HG03045 (cell line): ENCODE measurements at regions not wholly inside any gene's neighbourhood (a gene's known extent, or its start where the extent isn't known, plus 50 kb on each side); places are given as distances from the start of the nearest gene placed in this dataset.
"Not testable (repeated sequence)": the region's sequence is repeated elsewhere in the genome, so short reads cannot be mapped to it uniquely, and the experiment has no call there.

Source experiments
- ATAC-seq: cut with Tn5 transposase; IDR thresholded peaks from one replicate; pipeline ENCODE4 v1.9.1; 2021; ENCODE audit warnings: mild to moderate bottlenecking, moderate library complexity; ENCODE audit not compliant: unreplicated experiment

DNA sequence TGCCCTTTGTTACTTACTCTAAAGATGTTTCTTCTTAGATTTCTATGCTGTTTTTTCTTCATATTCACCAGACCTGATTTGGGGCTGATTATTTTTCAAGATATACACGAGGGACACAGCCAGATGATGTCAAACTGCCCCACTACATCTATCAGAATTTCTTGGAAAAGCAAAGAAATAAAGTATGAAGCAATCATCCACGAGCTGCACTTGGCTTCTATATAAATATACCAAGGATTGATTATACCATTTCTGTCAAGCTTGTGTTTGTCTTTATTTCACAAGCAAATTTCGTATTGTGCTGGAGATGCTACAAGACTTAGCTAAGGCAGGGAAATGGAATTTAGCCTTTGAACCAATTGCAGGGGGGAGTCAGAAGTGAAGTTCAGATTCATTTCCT lies 715.1 kb upstream of the NR2F2 start:
- no peak for ATAC-seq

- no peak for ATAC-seq
Measured at GRCh38 chr15:95616306-95616705, 714.2 kb upstream of the NR2F2 start.

- no peak for ATAC-seq
Measured at GRCh38 chr15:95620934-95621579, 709.4 kb upstream of the NR2F2 start.

GRCh38 chr15:95622843-95623242 lies 707.7 kb upstream of the NR2F2 start:
- no peak for ATAC-seq

DNA sequence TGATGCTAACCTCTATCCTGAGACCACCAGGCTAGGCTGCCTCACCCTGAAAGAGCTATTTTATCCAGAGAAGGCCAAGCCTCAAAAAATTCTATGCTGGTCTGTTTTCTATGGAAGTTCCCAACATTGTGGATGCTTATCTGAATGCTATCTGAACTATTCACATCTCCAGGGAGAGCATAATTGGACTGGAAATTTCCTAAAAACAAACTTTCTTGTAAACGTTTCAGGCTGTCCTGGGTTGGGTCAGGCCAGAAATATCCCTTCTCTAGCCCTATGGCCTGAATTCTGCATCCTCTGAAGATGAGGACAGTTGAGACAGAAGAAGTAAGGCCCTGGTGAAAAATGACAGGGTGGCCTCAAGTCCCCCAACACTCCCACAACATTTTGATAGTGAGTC lies 706.4 kb upstream of the NR2F2 start:
- no peak for ATAC-seq

DNA sequence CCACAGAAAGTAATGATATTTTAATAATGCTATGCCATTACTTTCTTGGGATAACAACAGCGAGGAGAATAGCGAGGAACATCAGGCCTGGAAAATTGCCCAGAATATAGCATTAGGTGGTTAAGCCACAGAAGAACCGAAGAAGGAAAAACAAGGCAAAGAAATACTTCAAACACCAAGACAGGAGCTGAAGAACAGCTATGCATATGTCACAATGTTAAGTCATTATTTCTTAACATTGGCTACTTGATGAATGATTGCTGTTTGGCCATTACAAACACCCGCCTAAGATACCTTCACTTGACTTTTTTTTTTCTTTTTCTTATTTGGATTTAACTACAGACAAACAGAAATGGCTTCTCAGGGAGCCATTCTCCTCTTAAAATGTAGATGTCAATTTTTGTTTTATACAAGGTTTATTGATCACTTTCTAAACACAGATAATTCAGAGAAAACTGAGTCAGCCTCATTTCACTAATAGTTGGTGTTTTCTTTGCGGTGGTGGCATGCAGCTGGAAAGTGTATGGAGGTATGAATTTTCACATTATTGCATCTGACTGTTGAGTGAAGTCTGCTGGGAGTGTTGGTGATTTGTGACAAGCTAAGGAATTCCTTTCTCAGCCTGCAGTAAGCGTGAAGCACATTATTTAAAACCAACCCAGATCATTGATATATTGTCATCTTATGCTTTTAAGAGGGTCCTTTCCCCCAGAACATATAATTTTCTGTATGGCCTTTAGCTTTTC lies 705.7 kb upstream of the NR2F2 start:
- ATAC-seq = no peak

DNA sequence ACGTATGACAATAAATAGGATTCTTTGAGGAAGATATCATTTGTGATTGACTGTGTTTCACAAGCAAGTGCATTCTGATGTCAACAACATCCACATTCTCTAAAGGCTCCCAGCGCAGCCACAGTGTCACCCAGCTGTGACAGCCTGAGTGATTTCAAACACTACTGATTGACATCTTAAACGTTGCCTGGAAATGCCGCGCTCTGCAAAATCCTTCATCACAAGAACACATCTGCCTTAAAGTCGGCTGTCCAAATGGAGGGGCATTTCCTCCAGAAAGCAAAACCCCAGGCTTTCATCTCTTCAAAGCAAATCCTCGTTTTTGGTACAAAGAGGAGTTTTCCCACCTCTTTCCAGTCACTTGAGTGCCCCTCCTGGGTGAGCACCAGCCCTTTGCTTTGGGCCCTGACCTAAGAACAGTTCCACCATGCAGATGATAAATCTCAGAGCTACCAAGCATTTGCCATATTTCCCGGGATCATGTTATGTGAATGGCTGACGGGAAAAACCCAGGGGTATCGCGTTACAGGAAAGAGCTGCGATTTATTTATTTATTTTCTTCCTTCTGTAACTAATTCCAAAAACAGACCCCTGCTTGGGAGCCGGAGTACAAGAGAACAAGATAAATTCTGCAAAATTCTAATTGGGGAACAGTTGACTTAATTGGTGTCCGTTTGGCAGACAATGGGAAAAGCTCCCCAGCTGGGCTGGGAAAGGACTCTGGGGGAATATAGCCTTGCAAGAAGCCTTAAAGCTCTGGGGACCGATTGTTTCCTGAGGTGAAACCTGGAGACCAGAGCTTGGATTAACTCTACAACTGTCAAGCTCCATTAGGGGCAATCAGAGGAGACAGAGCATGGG lies 703.8 kb upstream of the NR2F2 start:
- ATAC-seq = no peak

DNA sequence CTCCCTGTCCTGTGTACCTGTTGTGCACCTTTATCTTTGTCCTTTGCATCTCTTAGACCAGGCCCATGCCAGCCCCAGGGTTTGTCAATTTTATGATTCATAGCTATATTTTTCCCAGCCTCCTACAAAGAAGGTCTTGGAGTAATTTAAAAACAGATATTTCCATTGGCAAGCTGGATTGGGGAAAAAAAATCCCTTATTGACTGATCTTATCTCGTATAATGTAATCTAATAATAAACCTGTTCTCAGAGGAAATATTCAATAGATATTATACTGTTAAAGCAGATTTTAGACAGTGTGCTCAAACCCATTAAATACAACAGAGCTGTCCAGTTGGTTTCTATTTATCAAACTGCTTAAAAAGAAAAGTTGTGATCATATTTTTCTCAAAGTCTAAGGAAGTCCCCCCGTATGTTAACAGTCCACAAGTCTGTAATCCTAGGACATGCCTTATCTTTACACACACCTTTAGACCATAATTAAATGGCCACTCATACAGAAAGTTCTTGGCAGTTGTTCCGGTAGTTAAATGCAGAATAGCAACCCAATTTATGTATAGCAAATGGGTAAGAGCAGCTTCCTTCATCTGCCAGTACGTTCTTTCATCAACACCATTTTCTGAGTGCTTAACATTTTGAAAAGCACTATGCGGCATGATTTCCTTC lies 700.9 kb upstream of the NR2F2 start:
- ATAC-seq = no peak

DNA sequence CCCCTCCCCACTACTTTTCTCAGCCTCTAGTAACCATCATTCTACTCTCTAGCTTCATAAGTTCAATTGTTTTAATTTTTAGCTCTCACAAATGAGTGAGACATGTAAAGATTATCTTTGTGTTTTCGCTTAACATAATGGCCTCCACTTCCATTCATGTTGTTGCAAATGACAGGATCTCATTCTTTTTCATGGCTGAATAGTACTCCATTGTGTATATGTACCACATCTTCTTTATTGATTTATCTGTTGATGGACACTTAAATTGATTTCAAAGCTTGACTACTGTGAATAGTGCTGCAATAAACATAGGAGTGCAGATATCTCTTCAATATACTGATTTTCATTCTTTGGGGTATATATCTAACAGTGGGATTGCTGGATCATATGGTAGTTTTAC lies 699.8 kb upstream of the NR2F2 start:
- ATAC-seq = no peak

DNA sequence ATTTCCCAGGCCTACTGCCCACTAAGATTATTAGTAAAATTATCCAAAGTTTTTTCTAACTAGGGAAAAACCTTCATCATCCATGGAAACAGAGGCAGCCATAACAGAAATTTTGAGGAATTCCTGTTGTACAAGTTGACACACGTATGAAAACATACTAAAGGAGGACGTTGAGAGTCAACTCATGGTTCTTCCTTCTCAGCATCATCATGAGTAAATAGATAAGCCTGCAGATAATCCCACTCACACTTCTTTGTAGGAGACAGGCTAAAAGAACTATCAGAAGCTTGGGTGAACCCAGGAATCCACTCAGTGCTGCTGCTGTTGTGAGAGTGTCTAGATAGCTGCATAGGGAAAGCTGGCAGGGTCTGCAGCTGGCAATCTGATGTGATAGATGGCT lies 694.8 kb upstream of the NR2F2 start:
- ATAC-seq = no peak

DNA sequence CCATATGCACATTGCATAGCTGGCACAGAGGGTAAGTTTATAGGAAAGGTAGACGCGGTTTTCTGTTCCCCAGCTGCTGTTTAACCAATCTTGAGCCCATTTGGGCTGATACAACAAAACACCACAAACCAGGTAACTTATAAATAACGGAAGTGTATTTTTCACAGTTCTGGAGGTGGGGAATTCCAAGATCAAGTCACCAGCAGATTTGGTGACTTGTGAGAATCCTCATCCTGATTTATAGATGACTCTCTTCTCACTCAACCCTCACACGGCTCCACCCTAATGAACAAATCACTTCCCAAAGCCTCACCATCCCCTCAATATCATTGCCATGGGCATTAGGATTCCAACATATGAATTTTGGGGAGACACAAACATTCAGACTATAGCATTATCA lies 694.4 kb upstream of the NR2F2 start:
- ATAC-seq = no peak

- ATAC-seq = not testable (repeated sequence)
Measured at GRCh38 chr15:95637234-95637633, 693.3 kb upstream of the NR2F2 start.

DNA sequence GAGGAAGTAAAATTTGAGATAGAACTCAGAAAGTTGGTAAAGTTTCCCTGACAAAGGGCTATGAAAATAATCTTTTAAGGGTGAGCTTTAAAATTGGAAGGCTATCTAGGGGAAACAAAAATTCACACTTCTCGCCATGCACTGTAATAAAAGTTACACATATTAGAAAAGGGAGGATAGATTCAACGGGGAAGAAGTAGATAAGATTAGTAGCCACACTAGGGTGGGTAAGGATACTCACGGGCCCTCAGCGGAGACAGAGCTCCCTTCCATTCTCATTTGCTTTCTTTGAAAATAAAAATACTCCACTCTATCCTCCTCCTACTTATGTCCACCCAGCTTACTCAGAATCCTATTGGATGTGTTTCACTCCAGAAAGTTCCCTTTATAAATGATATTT lies 691.3 kb upstream of the NR2F2 start:
- no peak for ATAC-seq

GRCh38 chr15:95644100-95644875 lies 686.2 kb upstream of the NR2F2 start:
- no peak for ATAC-seq

GRCh38 chr15:95645791-95646338 lies 684.6 kb upstream of the NR2F2 start:
- ATAC-seq = no peak

DNA sequence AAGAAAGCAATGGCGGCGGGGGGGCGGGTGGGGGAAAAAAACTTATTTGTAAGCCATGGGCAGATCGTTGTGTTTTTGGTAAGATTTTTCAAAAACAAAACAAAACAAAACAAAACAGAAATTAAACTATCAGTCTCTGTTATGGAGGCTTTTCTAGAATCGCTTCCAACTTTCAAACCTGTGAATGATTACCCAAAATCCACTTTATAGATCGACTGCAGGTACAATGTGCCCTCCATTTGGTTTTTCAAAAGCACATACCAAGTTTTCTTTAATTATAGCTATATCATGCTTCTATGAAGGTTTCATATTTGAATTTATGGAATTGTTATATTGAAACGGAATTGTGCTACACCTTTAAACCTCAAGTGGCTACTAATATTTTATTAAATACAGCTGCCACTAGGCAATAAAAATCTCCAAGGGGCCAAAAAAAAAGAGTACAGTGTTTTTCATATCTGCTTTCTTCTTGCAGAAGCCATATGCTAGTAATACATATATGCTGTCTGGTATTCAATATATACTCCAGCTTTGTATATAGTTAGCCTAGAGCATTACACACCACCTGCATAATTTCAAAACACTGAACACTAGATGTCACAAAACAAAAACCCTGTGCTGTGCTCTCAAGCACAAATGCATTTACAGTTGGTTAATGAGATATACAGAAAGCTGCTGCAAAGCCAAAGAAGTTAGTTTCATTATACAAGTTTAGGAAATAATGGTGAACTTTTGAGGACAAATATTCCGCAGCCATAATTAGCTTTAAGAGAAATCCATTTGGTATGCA lies 683.8 kb upstream of the NR2F2 start:
- ATAC-seq = no peak

DNA sequence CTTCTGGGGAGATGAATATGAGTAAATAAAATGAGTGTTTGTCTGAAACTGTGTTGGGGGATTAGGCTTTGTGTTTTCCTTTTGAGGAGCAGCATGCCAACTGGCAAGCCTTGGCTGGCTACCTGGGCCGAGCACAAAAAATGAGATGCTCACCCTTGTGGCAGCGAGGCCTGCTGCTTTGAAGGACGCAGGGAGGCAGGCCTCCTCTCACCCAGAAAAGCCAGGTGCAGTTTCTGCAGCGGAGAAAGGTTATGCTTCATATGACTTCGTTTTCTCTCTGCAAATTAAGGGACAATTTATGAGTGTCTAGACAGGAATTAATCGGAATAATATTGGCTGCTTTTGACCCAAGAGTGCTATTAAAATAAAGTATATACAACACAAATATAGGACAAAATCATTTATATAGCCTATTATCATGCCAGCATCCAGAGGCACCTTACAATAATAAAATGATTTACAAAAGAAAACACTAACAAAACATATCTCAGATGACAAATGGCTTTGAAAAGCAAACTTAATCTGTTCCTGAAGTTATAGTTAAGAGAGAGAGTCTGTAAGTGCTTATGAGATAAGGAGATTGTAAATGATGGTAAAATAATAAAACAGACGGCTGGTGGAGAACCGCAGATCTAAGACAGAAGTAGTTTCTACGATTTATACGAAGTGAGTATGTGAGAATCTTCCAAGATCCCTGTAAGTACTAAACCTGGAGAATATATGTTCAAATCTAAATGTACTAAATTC lies 682.8 kb upstream of the NR2F2 start:
- no peak for ATAC-seq

GRCh38 chr15:95653361-95653805 lies 677.1 kb upstream of the NR2F2 start:
- no peak for ATAC-seq
